ENCODE measurements at regions not wholly inside any gene's neighbourhood (a gene's known extent, or its start where the extent isn't known, plus 50 kb on each side); places are given as distances from the start of the nearest gene placed in this dataset.

GRCh38 chr2:57614988-57615387 is 431.6 kb upstream of the VRK2 start:
- H3K27ac ChIP-seq (ENCODE audit: extremely low read length, insufficient read depth, low read length), result no peak overlapping the region
- no peak for DNase-seq (ENCODE audit: low spot score)
- no peak for ATAC-seq
- peaks cover 9% of the 10 kb centered on the region for H3K9me3 ChIP-seq (ENCODE audit: low read length)
- TF ChIP-seq FIP1L1 (IDR thresholded peaks at IDR 0.05; ENCODE audit: borderline replicate concordance, insufficient read depth, low read depth, low read length), result no peak
- TF ChIP-seq PPARG (CRISPR knock-in tag; conservative IDR thresholded peaks at IDR 0.05), result no peak
- TF ChIP-seq ZFP82 (CRISPR knock-in tag; IDR thresholded peaks at IDR 0.05; ENCODE audit: borderline replicate concordance), result no peak
- no peak for TF ChIP-seq FOSL1 (CRISPR knock-in tag; IDR thresholded peaks at IDR 0.05; ENCODE audit: borderline replicate concordance)
- TF ChIP-seq RBM22 (optimal IDR thresholded peaks at IDR 0.05; ENCODE audit: low read length), result no peak
- no peak for TF ChIP-seq ZNF891 (CRISPR knock-in tag; IDR thresholded peaks at IDR 0.05)
- TF ChIP-seq ZNF232 (CRISPR knock-in tag; IDR thresholded peaks at IDR 0.05; ENCODE audit: borderline replicate concordance), result no peak
- TF ChIP-seq SAFB2 (CRISPR knock-in tag; IDR thresholded peaks at IDR 0.05; ENCODE audit: borderline replicate concordance, low read depth), result no peak
- in situ Hi-C loops (cut with HindIII; ENCODE audit: extremely low pct_ligation_motif_present, low pct_unique_long_range_greater_than_20kb), result no loop called here
- H3K9ac ChIP-seq (ENCODE audit: insufficient read depth, low read depth, low read length), result no peak overlapping the region
- no peak overlapping the region for H3K4me3 ChIP-seq (replicated peaks in 1 of 3; ENCODE audit: insufficient read depth in 1 of 3, low read depth in 2 of 3, low read length in 3 of 3)
- H3K79me2 ChIP-seq (ENCODE audit: insufficient read depth, low read length), result no peaks in the 10 kb centered on the region
- no peaks in the 10 kb centered on the region for H3K4me1 ChIP-seq (ENCODE audit: insufficient read depth, low read length)
- ChIA-PET CTCF (ENCODE audit: low intra/inter-chr PET ratio, low total read pairs) (no interaction called here), POLR2A (no interaction called here)
- H3K27me3 ChIP-seq (ENCODE audit: control insufficient read depth in 1 of 2, insufficient read depth in 2 of 2, low read length in 2 of 2), result no peaks in the 10 kb centered on the region
- intact Hi-C loops (cut with micrococcal nuclease; ENCODE audit: unreplicated experiment), result no loop called here
- H3K36me3 ChIP-seq (replicated peaks in 1 of 2; ENCODE audit: control insufficient read depth in 1 of 2, insufficient read depth in 2 of 2, low read length in 2 of 2), result no peaks in the 10 kb centered on the region
- FAIRE-seq, result no peak
- H3K4me2 ChIP-seq (ENCODE audit: low read depth, low read length), result no peak overlapping the region
- no peak overlapping the region for H2AFZ ChIP-seq (ENCODE audit: low read length)
- 59% methylated on average over 3 of the region's 3 CpGs for WGBS (ENCODE audit: low lambda C conversion rate)
- no TSS peak for BruUV-seq (replicated peaks)
- no peaks in the 10 kb centered on the region for H4K20me1 ChIP-seq (ENCODE audit: insufficient read depth, low read length)

- DNase-seq (ENCODE audit: low spot score) (no peak), ATAC-seq (no peak), FAIRE-seq (no peak)
- Histone ChIP-seq H2AFZ (ENCODE audit: low read length) (no peak overlapping the region), H3K9ac (ENCODE audit: insufficient read depth, low read depth, low read length) (no peak overlapping the region), H3K4me3 (replicated peaks in 1 of 3; ENCODE audit: insufficient read depth in 1 of 3, low read depth in 2 of 3, low read length in 3 of 3) (no peak overlapping the region), H3K27me3 (ENCODE audit: control insufficient read depth in 1 of 2, insufficient read depth in 2 of 2, low read length in 2 of 2) (no peaks in the 10 kb centered on the region), H3K4me1 (ENCODE audit: insufficient read depth, low read length) (no peaks in the 10 kb centered on the region), H3K79me2 (ENCODE audit: insufficient read depth, low read length) (no peaks in the 10 kb centered on the region), H3K36me3 (replicated peaks in 1 of 2; ENCODE audit: control insufficient read depth in 1 of 2, insufficient read depth in 2 of 2, low read length in 2 of 2) (no peaks in the 10 kb centered on the region), H3K27ac (ENCODE audit: extremely low read length, insufficient read depth, low read length) (no peak overlapping the region), H4K20me1 (ENCODE audit: insufficient read depth, low read length) (no peaks in the 10 kb centered on the region), H3K9me3 (ENCODE audit: low read length) (peaks cover 9% of the 10 kb centered on the region), H3K4me2 (ENCODE audit: low read depth, low read length) (no peak overlapping the region)
- WGBS (ENCODE audit: low lambda C conversion rate), result 3% methylated on average over 1 of the region's 1 CpG
- BruUV-seq (replicated peaks), result no TSS peak
- intact Hi-C loops (cut with micrococcal nuclease; ENCODE audit: unreplicated experiment) (no loop called here), in situ Hi-C loops (cut with HindIII; ENCODE audit: extremely low pct_ligation_motif_present, low pct_unique_long_range_greater_than_20kb) (no loop called here)
- ChIA-PET POLR2A (no interaction called here), CTCF (ENCODE audit: low intra/inter-chr PET ratio, low total read pairs) (no interaction called here)
- no peak for TF ChIP-seq GPBP1L1 (CRISPR knock-in tag; IDR thresholded peaks at IDR 0.05)
- TF ChIP-seq RBFOX2 (IDR thresholded peaks at IDR 0.05; ENCODE audit: low read depth, low read length), result no peak
- TF ChIP-seq SSRP1 (CRISPR knock-in tag; IDR thresholded peaks at IDR 0.05), result no peak
- TF ChIP-seq ZNF18 (CRISPR knock-in tag; IDR thresholded peaks at IDR 0.05; ENCODE audit: insufficient replicate concordance), result no peak
- no peak for TF ChIP-seq ZNF740 (CRISPR knock-in tag; IDR thresholded peaks at IDR 0.05)
- TF ChIP-seq ZBTB2 (CRISPR knock-in tag; IDR thresholded peaks at IDR 0.05; ENCODE audit: low read depth), result no peak
- no peak for TF ChIP-seq RNF2 (conservative IDR thresholded peaks at IDR 0.05; ENCODE audit: low read depth)
Observed at GRCh38 chr2:57615855-57616556, 430.6 kb upstream of the VRK2 start.
